ENCODE measurements at regions not wholly inside any gene's neighbourhood (a gene's known extent, or its start where the extent isn't known, plus 50 kb on each side); places are given as distances from the start of the nearest gene placed in this dataset.

DNA sequence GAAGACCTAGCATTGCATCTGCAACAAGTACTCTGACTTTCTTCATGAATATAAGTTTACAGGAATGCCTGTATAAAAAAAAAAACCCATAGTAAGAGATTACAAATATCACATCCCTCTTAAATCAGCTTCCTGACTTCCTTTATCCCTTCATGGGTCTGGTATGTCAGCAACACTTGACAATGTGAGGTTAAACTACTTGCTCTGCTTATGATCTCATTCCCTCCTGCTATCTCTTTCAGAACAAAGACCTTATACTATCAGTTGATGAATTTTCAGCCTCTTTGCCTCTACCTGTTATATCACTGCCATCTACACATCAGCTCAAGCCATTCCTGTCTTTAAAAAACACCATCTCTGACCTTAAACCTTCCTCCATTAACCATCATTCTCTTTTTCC lies 130.9 kb upstream of the SAMSN1 start:
- TF ChIP-seq, protein P1, sequence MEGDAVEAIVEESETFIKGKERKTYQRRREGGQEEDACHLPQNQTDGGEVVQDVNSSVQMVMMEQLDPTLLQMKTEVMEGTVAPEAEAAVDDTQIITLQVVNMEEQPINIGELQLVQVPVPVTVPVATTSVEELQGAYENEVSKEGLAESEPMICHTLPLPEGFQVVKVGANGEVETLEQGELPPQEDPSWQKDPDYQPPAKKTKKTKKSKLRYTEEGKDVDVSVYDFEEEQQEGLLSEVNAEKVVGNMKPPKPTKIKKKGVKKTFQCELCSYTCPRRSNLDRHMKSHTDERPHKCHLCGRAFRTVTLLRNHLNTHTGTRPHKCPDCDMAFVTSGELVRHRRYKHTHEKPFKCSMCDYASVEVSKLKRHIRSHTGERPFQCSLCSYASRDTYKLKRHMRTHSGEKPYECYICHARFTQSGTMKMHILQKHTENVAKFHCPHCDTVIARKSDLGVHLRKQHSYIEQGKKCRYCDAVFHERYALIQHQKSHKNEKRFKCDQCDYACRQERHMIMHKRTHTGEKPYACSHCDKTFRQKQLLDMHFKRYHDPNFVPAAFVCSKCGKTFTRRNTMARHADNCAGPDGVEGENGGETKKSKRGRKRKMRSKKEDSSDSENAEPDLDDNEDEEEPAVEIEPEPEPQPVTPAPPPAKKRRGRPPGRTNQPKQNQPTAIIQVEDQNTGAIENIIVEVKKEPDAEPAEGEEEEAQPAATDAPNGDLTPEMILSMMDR (IDR thresholded peaks at IDR 0.05; ENCODE audit: borderline replicate concordance, extremely low read depth, low read length, poor library complexity, severe bottlenecking) = no peak
- no peak for TF ChIP-seq EZH2 (IDR thresholded peaks at IDR 0.05; ENCODE audit: borderline replicate concordance, low read depth, low read length, severe bottlenecking)
